ENCODE measurements at regions not wholly inside any gene's neighbourhood (a gene's known extent, or its start where the extent isn't known, plus 50 kb on each side); places are given as distances from the start of the nearest gene placed in this dataset.

DNA sequence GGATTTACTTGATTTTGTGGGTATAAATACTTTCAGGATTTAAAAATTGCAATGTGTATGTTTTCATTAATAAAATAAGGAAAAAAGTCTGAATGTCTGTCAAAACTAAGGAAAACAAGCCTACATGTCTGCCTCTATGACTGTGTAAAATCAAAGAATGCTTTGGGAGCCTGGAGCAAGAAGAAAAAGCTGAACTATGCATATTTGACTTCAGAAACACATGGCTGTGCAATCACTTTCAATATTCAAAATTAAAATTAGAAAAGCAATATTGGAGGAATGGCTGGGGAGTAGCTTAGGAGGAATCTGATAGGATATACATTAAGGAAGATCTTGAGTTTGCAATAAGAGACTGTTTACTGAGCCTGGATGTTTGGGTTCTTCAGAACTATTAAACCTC is 147.1 kb downstream of the ADAM29 start (continued):
- TF ChIP-seq, protein P1, sequence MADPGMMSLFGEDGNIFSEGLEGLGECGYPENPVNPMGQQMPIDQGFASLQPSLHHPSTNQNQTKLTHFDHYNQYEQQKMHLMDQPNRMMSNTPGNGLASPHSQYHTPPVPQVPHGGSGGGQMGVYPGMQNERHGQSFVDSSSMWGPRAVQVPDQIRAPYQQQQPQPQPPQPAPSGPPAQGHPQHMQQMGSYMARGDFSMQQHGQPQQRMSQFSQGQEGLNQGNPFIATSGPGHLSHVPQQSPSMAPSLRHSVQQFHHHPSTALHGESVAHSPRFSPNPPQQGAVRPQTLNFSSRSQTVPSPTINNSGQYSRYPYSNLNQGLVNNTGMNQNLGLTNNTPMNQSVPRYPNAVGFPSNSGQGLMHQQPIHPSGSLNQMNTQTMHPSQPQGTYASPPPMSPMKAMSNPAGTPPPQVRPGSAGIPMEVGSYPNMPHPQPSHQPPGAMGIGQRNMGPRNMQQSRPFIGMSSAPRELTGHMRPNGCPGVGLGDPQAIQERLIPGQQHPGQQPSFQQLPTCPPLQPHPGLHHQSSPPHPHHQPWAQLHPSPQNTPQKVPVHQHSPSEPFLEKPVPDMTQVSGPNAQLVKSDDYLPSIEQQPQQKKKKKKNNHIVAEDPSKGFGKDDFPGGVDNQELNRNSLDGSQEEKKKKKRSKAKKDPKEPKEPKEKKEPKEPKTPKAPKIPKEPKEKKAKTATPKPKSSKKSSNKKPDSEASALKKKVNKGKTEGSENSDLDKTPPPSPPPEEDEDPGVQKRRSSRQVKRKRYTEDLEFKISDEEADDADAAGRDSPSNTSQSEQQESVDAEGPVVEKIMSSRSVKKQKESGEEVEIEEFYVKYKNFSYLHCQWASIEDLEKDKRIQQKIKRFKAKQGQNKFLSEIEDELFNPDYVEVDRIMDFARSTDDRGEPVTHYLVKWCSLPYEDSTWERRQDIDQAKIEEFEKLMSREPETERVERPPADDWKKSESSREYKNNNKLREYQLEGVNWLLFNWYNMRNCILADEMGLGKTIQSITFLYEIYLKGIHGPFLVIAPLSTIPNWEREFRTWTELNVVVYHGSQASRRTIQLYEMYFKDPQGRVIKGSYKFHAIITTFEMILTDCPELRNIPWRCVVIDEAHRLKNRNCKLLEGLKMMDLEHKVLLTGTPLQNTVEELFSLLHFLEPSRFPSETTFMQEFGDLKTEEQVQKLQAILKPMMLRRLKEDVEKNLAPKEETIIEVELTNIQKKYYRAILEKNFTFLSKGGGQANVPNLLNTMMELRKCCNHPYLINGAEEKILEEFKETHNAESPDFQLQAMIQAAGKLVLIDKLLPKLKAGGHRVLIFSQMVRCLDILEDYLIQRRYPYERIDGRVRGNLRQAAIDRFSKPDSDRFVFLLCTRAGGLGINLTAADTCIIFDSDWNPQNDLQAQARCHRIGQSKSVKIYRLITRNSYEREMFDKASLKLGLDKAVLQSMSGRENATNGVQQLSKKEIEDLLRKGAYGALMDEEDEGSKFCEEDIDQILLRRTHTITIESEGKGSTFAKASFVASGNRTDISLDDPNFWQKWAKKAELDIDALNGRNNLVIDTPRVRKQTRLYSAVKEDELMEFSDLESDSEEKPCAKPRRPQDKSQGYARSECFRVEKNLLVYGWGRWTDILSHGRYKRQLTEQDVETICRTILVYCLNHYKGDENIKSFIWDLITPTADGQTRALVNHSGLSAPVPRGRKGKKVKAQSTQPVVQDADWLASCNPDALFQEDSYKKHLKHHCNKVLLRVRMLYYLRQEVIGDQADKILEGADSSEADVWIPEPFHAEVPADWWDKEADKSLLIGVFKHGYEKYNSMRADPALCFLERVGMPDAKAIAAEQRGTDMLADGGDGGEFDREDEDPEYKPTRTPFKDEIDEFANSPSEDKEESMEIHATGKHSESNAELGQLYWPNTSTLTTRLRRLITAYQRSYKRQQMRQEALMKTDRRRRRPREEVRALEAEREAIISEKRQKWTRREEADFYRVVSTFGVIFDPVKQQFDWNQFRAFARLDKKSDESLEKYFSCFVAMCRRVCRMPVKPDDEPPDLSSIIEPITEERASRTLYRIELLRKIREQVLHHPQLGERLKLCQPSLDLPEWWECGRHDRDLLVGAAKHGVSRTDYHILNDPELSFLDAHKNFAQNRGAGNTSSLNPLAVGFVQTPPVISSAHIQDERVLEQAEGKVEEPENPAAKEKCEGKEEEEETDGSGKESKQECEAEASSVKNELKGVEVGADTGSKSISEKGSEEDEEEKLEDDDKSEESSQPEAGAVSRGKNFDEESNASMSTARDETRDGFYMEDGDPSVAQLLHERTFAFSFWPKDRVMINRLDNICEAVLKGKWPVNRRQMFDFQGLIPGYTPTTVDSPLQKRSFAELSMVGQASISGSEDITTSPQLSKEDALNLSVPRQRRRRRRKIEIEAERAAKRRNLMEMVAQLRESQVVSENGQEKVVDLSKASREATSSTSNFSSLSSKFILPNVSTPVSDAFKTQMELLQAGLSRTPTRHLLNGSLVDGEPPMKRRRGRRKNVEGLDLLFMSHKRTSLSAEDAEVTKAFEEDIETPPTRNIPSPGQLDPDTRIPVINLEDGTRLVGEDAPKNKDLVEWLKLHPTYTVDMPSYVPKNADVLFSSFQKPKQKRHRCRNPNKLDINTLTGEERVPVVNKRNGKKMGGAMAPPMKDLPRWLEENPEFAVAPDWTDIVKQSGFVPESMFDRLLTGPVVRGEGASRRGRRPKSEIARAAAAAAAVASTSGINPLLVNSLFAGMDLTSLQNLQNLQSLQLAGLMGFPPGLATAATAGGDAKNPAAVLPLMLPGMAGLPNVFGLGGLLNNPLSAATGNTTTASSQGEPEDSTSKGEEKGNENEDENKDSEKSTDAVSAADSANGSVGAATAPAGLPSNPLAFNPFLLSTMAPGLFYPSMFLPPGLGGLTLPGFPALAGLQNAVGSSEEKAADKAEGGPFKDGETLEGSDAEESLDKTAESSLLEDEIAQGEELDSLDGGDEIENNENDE (IDR thresholded peaks at IDR 0.05; ENCODE audit: insufficient replicate concordance, low read length), result no peak
- TF ChIP-seq ASH2L (IDR thresholded peaks at IDR 0.05; ENCODE audit: low read length) (no peak), TAF7 (optimal IDR thresholded peaks at IDR 0.05; ENCODE audit: borderline replicate concordance, low read depth, low read length) (no peak), SP4 (IDR thresholded peaks at IDR 0.05; ENCODE audit: low read length) (no peak), SIN3A (conservative IDR thresholded peaks at IDR 0.05 in 1 of 2, IDR thresholded peaks at IDR 0.05 in 1 of 2; ENCODE audit: low read depth in 1 of 2, low read length in 2 of 2) (no peak), CHD2 (IDR thresholded peaks at IDR 0.05; ENCODE audit: low read length) (no peak), MAFK (IDR thresholded peaks at IDR 0.05; ENCODE audit: low read depth, low read length) (no peak), HDAC2 (IDR thresholded peaks at IDR 0.05; ENCODE audit: borderline replicate concordance in 1 of 2, low read depth in 2 of 2, low read length in 2 of 2) (no peak), EGR1 (IDR thresholded peaks at IDR 0.05; ENCODE audit: borderline replicate concordance, low read depth, low read length) (no peak), CEBPB (IDR thresholded peaks at IDR 0.05; ENCODE audit: low read depth, low read length) (no peak)

Data from H1 (cell line).